ENCODE measurements at regions not wholly inside any gene's neighbourhood (a gene's known extent, or its start where the extent isn't known, plus 50 kb on each side); places are given as distances from the start of the nearest gene placed in this dataset.
A peak's percentile ranks its signal among the peaks of the same experiment; 100 is the strongest.

DNA sequence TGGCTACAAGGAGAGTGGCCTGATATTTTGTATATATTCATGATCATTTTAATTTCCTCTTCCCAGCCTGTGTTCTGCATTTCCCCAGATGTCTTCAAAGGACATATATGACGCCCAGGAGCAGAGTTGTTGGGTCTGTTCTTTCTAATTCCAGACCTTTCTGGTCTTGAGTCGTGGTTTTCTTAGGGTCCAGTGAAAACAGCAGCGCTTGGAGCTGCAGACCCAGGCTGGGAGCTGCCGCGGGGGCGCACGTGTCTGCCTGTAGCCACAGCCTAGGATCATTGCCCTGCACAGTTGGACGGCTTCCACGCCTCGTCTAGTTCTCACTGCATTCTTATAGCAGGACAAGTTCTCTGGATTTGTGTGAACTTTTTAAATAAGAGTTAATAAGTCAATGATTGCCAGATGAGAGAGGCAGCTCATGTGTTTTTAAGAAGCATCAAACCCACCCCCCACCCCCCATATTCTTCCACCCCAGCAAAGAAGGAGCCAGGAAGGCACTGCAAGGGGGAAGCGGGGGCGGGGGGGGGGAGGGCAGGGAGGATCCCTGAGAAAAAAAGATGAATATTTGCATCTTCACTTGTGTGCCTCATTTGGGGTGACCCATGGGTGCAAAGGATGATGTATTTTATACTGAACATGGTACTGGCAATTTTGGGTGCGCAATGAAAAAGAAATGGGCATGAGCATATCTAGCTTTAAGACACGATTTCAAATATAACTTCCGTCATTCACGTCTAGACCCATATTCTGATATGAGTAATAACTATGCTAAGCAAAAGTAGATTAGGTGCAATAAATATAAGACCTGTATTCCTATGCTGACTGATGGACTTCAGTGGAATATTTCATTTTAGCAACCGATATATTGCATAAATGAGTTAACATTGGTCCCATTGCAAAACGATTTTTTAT, 160.0 kb downstream of the TBXT start (continued):
- TF ChIP-seq BHLHE40 (IDR thresholded peaks at IDR 0.05; ENCODE audit: low read depth, low read length), result peak; percentile 92
- TF ChIP-seq NFE2L2 (IDR thresholded peaks at IDR 0.05; ENCODE audit: low read depth, low read length), result no peak
- TF ChIP-seq MAFK (IDR thresholded peaks at IDR 0.05; ENCODE audit: low read depth, low read length), result no peak

DNA sequence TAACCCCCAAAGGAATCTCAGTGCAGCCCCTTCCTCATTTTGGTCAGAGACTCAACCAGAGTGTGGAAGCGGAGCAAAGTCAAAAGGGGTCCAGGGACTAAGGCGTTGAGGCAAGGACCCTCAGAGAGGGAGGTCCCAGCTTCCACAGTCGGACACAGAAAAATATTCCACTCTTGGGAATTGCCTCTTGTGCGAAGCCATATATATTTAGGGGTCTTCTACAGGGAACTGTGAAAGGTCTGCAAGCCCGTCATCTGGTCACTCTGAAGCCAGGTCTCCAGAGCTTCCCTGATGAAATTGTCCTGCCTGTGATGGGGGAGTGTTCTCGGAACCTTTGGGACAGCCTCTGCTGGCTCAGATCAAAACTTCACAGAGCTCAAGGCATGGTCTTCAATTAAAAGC, 160.8 kb downstream of the TBXT start:
- H3K4me3 ChIP-seq (ENCODE audit: insufficient read depth, low read depth, low read length), result no peak overlapping the region; the same call in 1 of the 2 replicates
- peak overlapping the region; percentile 87 for H3K27ac ChIP-seq (ENCODE audit: insufficient read depth, low read length)
- ChIA-PET POLR2A (ENCODE audit: unreplicated experiment) (no interaction called here), CTCF (interaction anchor here (0.7 to 0.9 kb wide), 2 partner anchors 20 to 123 kb away, joined by 3 to 4 read pairs; no protein-coding TSS in a partner anchor)
- WGBS, 2 experiments (ENCODE audit: extremely low coverage in 2 of 2, insufficient read length in 1 of 2), result no CpG with 5 or more reads among the region's 6 CpGs
- H2AFZ ChIP-seq (replicated peaks; ENCODE audit: low read length, poor library complexity), result peak overlapping the region; percentile 69
- H3K4me1 ChIP-seq (ENCODE audit: control insufficient read depth, insufficient read depth, low read length), result peaks cover 31% of the 10 kb centered on the region
- H2BK120ac ChIP-seq (ENCODE audit: low read depth, low read length), result peak overlapping the region; percentile 84
- peak overlapping the region; percentile 75 for H3K9ac ChIP-seq (ENCODE audit: low read depth, low read length)
- H3K4ac ChIP-seq (ENCODE audit: low read depth, low read length), result peak overlapping the region; percentile 74
- peak overlapping the region; percentile 81 for H4K5ac ChIP-seq (ENCODE audit: low read depth, low read length)
- in situ Hi-C loops (cut with MboI; ENCODE audit: low sequenced_read_pairs), result no loop called here
- peak overlapping the region; percentile 56 for H3K14ac ChIP-seq (replicated peaks; ENCODE audit: low read depth, low read length)
- peak overlapping the region; percentile 77 for H2BK20ac ChIP-seq (ENCODE audit: low read depth, low read length)
- H2AK5ac ChIP-seq (ENCODE audit: low read depth, low read length), result peak overlapping the region; percentile 82
- H4K91ac ChIP-seq (ENCODE audit: insufficient read depth, low read depth, low read length), result peak overlapping the region; percentile 93
- H4K20me1 ChIP-seq (ENCODE audit: insufficient read depth, low read length), result no peaks in the 10 kb centered on the region
- ATAC-seq (ENCODE audit: low read depth) (no peak), DNase-seq (no peak)
- no peaks in the 10 kb centered on the region for H3K36me3 ChIP-seq (ENCODE audit: control insufficient read depth, insufficient read depth, low read length)
- no peaks in the 10 kb centered on the region for H3K9me3 ChIP-seq (ENCODE audit: control insufficient read depth, insufficient read depth, low read length)
- H3K23ac ChIP-seq (ENCODE audit: low read depth, low read length), result peak overlapping the region; percentile 67
- H3K27me3 ChIP-seq (ENCODE audit: control insufficient read depth, insufficient read depth, low read length), result no peaks in the 10 kb centered on the region
- H3K79me1 ChIP-seq (ENCODE audit: low read depth in 1 of 2, low read length in 2 of 2), result no peaks in the 10 kb centered on the region
- dilution Hi-C loops (cut with HindIII; ENCODE audit: low sequenced_read_pairs, unreplicated experiment), result no loop called here
- peak overlapping the region; percentile 79 to 85 for H4K8ac ChIP-seq (ENCODE audit: low read depth in 2 of 2, low read length in 2 of 2)
- peak overlapping the region; percentile 84 for H3K4me2 ChIP-seq (ENCODE audit: low read depth, low read length)
- peak overlapping the region; percentile 86 for H3K18ac ChIP-seq (ENCODE audit: low read depth, low read length)
- BruUV-seq (replicated peaks), result no TSS peak
- peak overlapping the region; percentile 74 for H3K56ac ChIP-seq (ENCODE audit: extremely low read depth, insufficient read depth, low read length)
- peak overlapping the region; percentile 80; the same call in 2 of the 3 replicates for H2BK15ac ChIP-seq (ENCODE audit: low read depth, low read length)
- intact Hi-C loops (cut with micrococcal nuclease), result loop anchor here (1.0 to 5.0 kb wide), 6 partner anchors 19 to 116 kb away; no protein-coding TSS in a partner anchor
- TF ChIP-seq POLR2A (IDR thresholded peaks at IDR 0.05; ENCODE audit: low read depth, low read length) (peak; percentile 47; the same call in 1 of the 2 replicates), SMC3 (IDR thresholded peaks at IDR 0.05; ENCODE audit: low read depth, low read length) (no peak)
- peaks cover 9% of the 10 kb centered on the region; the same call in 1 of the 2 replicates for H3K9me1 ChIP-seq (ENCODE audit: insufficient read depth, low read length)
- no peak overlapping the region for H2AK9ac ChIP-seq (replicated peaks; ENCODE audit: low read depth, low read length, poor library complexity)
- H2BK5ac ChIP-seq (ENCODE audit: low read depth, low read length, poor library complexity, severe bottlenecking), result peak overlapping the region; percentile 88
